ENCODE measurements at regions not wholly inside any gene's neighbourhood (a gene's known extent, or its start where the extent isn't known, plus 50 kb on each side); places are given as distances from the start of the nearest gene placed in this dataset.

GRCh38 chr1:88321706-88322105 is 362.4 kb upstream of the PKN2 start:
- Histone ChIP-seq H2AFZ (ENCODE audit: low read length) (no peak overlapping the region), H3K9me3 (ENCODE audit: low read length) (no peaks in the 10 kb centered on the region), H3K4me2 (ENCODE audit: low read length) (no peak overlapping the region), H4K20me1 (ENCODE audit: low read length) (no peaks in the 10 kb centered on the region), H3K36me3 (ENCODE audit: low read depth, low read length) (no peaks in the 10 kb centered on the region), H3K9me2 (replicated peaks; ENCODE audit: low read length) (no peaks in the 10 kb centered on the region), H3K4me1 (ENCODE audit: insufficient read depth, low read length) (0 out of 2 replicates have a peak, but pooled peaks cover under 1% of the 10 kb centered on the region), H3K4me3 (ENCODE audit: low read length) (no peak overlapping the region), H3K9ac (ENCODE audit: low read length) (no peak overlapping the region), H3K27me3 (ENCODE audit: low read length) (no peaks in the 10 kb centered on the region), H3K79me2 (ENCODE audit: low read length) (no peaks in the 10 kb centered on the region), H3F3A (ENCODE audit: low read length, unreplicated experiment) (no peaks in the 10 kb centered on the region), H3K27ac (ENCODE audit: low read length) (no peak overlapping the region)
- ATAC-seq, result no peak
- TF ChIP-seq EZH2 (IDR thresholded peaks at IDR 0.05; ENCODE audit: low read length, unreplicated experiment) (no peak), CTCF (conservative IDR thresholded peaks at IDR 0.05; ENCODE audit: low read depth, low read length) (no peak), EZH2phosphoT487 (IDR thresholded peaks at IDR 0.05; ENCODE audit: borderline replicate concordance, low read length) (no peak)
- no TSS peak for BruUV-seq (replicated peaks)
- POLR2A ChIA-PET (ENCODE audit: unreplicated experiment), result no interaction called here
- intact Hi-C loops (cut with micrococcal nuclease), result loop anchor here (10.0 kb wide), 1 partner anchor 213 kb away; no protein-coding TSS in a partner anchor
- CTCF ChIA-PET, result no interaction called here
- no peak for DNase-seq

DNA sequence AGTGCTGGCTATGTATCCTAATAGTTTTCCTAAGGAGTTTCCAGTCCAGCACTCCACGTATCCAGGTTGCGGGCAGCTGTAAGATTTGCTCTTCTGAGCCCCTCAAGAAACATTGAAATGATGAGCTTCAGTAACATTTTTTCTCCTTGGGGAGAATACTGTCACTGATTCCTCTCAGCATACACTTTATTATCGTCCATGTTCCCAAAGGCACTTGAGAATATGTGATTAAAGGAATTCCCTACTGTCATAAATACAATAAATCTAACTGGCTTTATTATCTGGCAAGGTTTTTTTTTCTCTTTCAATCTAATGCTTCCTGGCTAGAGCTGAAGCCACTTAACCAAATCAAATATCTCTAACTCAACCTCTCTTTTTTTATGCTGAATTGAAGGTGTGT is 359.2 kb upstream of the PKN2 start:
- TF ChIP-seq EZH2 (IDR thresholded peaks at IDR 0.05; ENCODE audit: low read length, unreplicated experiment), result no peak
- TF ChIP-seq EZH2phosphoT487 (IDR thresholded peaks at IDR 0.05; ENCODE audit: borderline replicate concordance, low read length), result no peak
- TF ChIP-seq CTCF (conservative IDR thresholded peaks at IDR 0.05; ENCODE audit: low read depth, low read length), result no peak
- H3K27ac ChIP-seq (ENCODE audit: low read length), result no peak overlapping the region
- H4K20me1 ChIP-seq (ENCODE audit: low read length), result no peaks in the 10 kb centered on the region
- H3K9me3 ChIP-seq (ENCODE audit: low read length), result no peaks in the 10 kb centered on the region
- no peaks in the 10 kb centered on the region for H3K79me2 ChIP-seq (ENCODE audit: low read length)
- BruUV-seq (replicated peaks), result no TSS peak
- H3K27me3 ChIP-seq (ENCODE audit: low read length), result no peaks in the 10 kb centered on the region
- H3F3A ChIP-seq (ENCODE audit: low read length, unreplicated experiment), result no peaks in the 10 kb centered on the region
- no peaks in the 10 kb centered on the region for H3K36me3 ChIP-seq (ENCODE audit: low read depth, low read length)
- no peaks in the 10 kb centered on the region for H3K9me2 ChIP-seq (replicated peaks; ENCODE audit: low read length)
- no peak overlapping the region for H3K4me3 ChIP-seq (ENCODE audit: low read length)
- ChIA-PET CTCF (no interaction called here), POLR2A (ENCODE audit: unreplicated experiment) (interaction anchor here (0.5 kb wide), 1 partner anchor 175 kb away, joined by 5 read pairs; no protein-coding TSS in a partner anchor)
- DNase-seq (no peak), ATAC-seq (no peak)
- intact Hi-C loops (cut with micrococcal nuclease), result loop anchor here (10.0 kb wide), 1 partner anchor 210 kb away; no protein-coding TSS in a partner anchor
- no peak overlapping the region for H3K9ac ChIP-seq (ENCODE audit: low read length)
- H2AFZ ChIP-seq (ENCODE audit: low read length), result no peak overlapping the region
- H3K4me1 ChIP-seq (ENCODE audit: insufficient read depth, low read length), result peaks cover 22% of the 10 kb centered on the region
- no peak overlapping the region for H3K4me2 ChIP-seq (ENCODE audit: low read length)

DNA sequence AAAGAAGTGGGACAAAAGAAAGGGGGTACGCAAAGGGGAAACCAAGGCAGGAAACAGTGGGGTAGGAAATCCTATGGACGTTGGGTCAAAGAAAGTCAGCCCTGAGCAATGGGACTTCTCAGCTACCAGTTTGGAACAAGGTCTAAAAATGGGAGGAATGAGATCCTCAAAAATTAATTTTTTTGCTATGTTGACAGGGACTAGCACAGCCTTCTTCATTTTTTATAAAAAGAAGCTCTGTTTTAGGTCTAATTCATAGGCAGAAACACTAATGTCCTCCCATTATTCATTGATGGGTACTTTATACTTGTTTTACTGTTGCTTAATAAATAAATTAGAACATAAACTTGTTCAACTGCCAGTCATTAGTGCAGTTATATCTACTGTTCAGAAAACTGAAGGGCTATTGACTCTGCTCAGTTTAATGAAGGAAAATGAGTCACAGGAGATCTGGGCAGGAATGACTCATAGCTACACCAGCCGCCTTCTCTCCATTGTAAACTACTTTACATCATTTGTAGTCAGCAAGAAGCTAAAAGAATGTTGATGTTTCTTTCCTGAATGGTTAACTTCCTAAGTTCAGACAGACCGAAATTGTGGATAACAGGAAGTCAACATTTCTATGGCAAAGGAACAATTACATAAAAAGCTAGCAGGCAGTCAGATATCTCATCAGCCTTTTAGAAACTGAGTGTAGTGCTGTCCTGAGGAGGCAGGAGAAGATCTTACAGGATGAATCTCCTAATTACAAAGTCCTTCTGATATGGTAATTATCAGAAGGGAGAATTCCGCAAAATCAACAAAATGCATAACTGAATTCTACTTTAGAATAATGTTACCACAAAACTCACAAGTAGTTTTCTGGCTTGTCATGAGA is 356.4 kb upstream of the PKN2 start:
- ChIA-PET CTCF (no interaction called here), POLR2A (ENCODE audit: unreplicated experiment) (interaction anchor here (0.5 kb wide), 1 partner anchor 329 kb away, joined by 3 read pairs; no protein-coding TSS in a partner anchor)
- intact Hi-C loops (cut with micrococcal nuclease), result loop anchor here (10.0 kb wide), 1 partner anchor 207 kb away; no protein-coding TSS in a partner anchor
- peaks cover 22% of the 10 kb centered on the region for H3K4me1 ChIP-seq (ENCODE audit: insufficient read depth, low read length)
- peak; percentile 98 for ATAC-seq
- H2AFZ ChIP-seq (ENCODE audit: low read length), result no peak overlapping the region
- no peaks in the 10 kb centered on the region for H3K9me3 ChIP-seq (ENCODE audit: low read length)
- TF ChIP-seq EZH2phosphoT487 (IDR thresholded peaks at IDR 0.05; ENCODE audit: borderline replicate concordance, low read length), result no peak
- TF ChIP-seq EZH2 (IDR thresholded peaks at IDR 0.05; ENCODE audit: low read length, unreplicated experiment), result no peak
- no peak for TF ChIP-seq CTCF (conservative IDR thresholded peaks at IDR 0.05; ENCODE audit: low read depth, low read length)
- no peak overlapping the region for H3K9ac ChIP-seq (ENCODE audit: low read length)
- peak overlapping the region; percentile 42 for H3K27ac ChIP-seq (ENCODE audit: low read length)
- no peak overlapping the region for H3K4me3 ChIP-seq (ENCODE audit: low read length)
- H3F3A ChIP-seq (ENCODE audit: low read length, unreplicated experiment), result no peaks in the 10 kb centered on the region
- H3K4me2 ChIP-seq (ENCODE audit: low read length), result peak overlapping the region; percentile 42
- H3K27me3 ChIP-seq (ENCODE audit: low read length), result no peaks in the 10 kb centered on the region
- H3K36me3 ChIP-seq (ENCODE audit: low read depth, low read length), result no peaks in the 10 kb centered on the region
- no TSS peak for BruUV-seq (replicated peaks)
- peak; percentile 88 for DNase-seq
- no peaks in the 10 kb centered on the region for H3K9me2 ChIP-seq (replicated peaks; ENCODE audit: low read length)
- no peaks in the 10 kb centered on the region for H4K20me1 ChIP-seq (ENCODE audit: low read length)
- H3K79me2 ChIP-seq (ENCODE audit: low read length), result no peaks in the 10 kb centered on the region

Measured in PC-3 (cell line).